ENCODE measurements at regions not wholly inside any gene's neighbourhood (a gene's known extent, or its start where the extent isn't known, plus 50 kb on each side); places are given as distances from the start of the nearest gene placed in this dataset.

DNA sequence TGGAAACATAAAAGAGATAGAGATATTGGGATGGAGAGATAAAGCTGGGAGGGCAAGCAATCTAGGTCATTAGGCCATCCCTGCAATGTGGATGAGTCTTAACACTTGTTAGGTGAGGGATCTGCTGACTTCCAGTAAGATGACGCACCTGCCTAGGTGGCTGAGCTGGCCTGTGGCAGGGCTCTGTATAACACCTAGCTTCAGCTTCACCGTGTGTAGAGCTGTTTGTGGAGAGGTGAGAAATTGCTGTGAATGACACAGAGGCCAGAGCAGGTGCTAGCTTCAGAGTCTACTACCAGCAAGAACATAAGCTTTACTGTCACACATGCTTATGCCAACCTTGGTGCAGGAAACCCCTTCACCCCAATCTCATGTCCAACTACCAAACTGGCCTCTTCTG is 1010.0 kb downstream of the TYW1 start:
- CTCF ChIA-PET, result no interaction called here

DNA sequence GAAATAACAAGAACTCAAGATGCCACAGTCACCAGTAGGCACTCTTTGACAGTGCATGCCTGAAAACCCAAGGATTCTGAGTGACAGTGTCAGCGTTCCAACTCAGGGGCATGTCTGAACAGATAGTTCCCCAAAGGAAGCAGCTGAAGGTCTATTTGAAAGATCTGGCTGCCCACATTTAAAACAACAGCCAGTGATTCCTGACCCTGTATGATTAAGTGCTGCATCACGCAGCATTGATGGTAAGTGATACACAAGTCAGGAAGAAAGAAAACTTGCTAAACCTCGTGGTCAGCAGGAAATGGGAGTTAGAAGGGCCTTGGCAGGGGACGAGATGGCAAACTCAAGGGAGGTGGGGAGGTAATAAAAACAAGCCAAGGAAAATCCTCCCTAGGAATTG is 1013.1 kb downstream of the TYW1 start:
- CTCF ChIA-PET, result no interaction called here
- Histone ChIP-seq H3K4me3 (ENCODE audit: low read depth, low read length) (no peak overlapping the region), H3K36me3 (ENCODE audit: control insufficient read depth in 2 of 2, insufficient read depth in 1 of 2, low read length in 2 of 2) (no peaks in the 10 kb centered on the region), H3K27ac (ENCODE audit: extremely low read depth, low read depth, low read length) (no peak overlapping the region), H3K4me1 (ENCODE audit: control insufficient read depth, insufficient read depth, low read length) (no peaks in the 10 kb centered on the region), H3K9me3 (ENCODE audit: control insufficient read depth, insufficient read depth, low read depth, low read length) (no peaks in the 10 kb centered on the region)
- TF ChIP-seq ZNF133 (tag by site-specific recombination; IDR thresholded peaks at IDR 0.05), result no peak
- TF ChIP-seq, protein P1, sequence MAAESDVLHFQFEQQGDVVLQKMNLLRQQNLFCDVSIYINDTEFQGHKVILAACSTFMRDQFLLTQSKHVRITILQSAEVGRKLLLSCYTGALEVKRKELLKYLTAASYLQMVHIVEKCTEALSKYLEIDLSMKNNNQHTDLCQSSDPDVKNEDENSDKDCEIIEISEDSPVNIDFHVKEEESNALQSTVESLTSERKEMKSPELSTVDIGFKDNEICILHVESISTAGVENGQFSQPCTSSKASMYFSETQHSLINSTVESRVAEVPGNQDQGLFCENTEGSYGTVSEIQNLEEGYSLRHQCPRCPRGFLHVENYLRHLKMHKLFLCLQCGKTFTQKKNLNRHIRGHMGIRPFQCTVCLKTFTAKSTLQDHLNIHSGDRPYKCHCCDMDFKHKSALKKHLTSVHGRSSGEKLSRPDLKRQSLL (tag by site-specific recombination; IDR thresholded peaks at IDR 0.05), result no peak
- TF ChIP-seq, protein P2, sequence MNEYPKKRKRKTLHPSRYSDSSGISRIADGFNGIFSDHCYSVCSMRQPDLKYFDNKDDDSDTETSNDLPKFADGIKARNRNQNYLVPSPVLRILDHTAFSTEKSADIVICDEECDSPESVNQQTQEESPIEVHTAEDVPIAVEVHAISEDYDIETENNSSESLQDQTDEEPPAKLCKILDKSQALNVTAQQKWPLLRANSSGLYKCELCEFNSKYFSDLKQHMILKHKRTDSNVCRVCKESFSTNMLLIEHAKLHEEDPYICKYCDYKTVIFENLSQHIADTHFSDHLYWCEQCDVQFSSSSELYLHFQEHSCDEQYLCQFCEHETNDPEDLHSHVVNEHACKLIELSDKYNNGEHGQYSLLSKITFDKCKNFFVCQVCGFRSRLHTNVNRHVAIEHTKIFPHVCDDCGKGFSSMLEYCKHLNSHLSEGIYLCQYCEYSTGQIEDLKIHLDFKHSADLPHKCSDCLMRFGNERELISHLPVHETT (tag by site-specific recombination; IDR thresholded peaks at IDR 0.05), result no peak
- no peak for TF ChIP-seq ZNF596 (tag by site-specific recombination; IDR thresholded peaks at IDR 0.05)
- no peak for TF ChIP-seq ZNF292 (tag by site-specific recombination; IDR thresholded peaks at IDR 0.05; ENCODE audit: borderline replicate concordance, low read depth)
- TF ChIP-seq ZNF394 (tag by site-specific recombination; IDR thresholded peaks at IDR 0.05; ENCODE audit: borderline replicate concordance), result no peak
- no peak for TF ChIP-seq ZSCAN4 (tag by site-specific recombination; IDR thresholded peaks at IDR 0.05)
- no peak for TF ChIP-seq ZNF660 (tag by site-specific recombination; IDR thresholded peaks at IDR 0.05)
- TF ChIP-seq BCL11B (tag by site-specific recombination; IDR thresholded peaks at IDR 0.05; ENCODE audit: low read depth), result no peak
- TF ChIP-seq, protein P3, sequence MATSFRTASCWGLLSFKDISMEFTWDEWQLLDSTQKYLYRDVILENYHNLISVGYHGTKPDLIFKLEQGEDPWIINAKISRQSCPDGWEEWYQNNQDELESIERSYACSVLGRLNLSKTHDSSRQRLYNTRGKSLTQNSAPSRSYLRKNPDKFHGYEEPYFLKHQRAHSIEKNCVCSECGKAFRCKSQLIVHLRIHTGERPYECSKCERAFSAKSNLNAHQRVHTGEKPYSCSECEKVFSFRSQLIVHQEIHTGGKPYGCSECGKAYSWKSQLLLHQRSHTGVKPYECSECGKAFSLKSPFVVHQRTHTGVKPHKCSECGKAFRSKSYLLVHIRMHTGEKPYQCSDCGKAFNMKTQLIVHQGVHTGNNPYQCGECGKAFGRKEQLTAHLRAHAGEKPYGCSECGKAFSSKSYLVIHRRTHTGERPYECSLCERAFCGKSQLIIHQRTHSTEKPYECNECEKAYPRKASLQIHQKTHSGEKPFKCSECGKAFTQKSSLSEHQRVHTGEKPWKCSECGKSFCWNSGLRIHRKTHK (tag by site-specific recombination; IDR thresholded peaks at IDR 0.05), result no peak
- POLR2A ChIA-PET, result no interaction called here

More for the DNA sequence above, 1010.0 kb downstream of the TYW1 start:
- H3K27ac ChIP-seq (ENCODE audit: extremely low read depth, low read depth, low read length), result no peak overlapping the region
- POLR2A ChIA-PET, result no interaction called here
- H3K4me1 ChIP-seq (ENCODE audit: control insufficient read depth, insufficient read depth, low read length), result no peaks in the 10 kb centered on the region
- TF ChIP-seq ZSCAN23 (tag by site-specific recombination; IDR thresholded peaks at IDR 0.05) (no peak), GLI2 (tag by site-specific recombination; IDR thresholded peaks at IDR 0.05; ENCODE audit: borderline replicate concordance, low read depth) (no peak), ZNF146 (tag by site-specific recombination; IDR thresholded peaks at IDR 0.05) (no peak), SCRT1 (tag by site-specific recombination; IDR thresholded peaks at IDR 0.05; ENCODE audit: borderline replicate concordance) (no peak), ZNF23 (tag by site-specific recombination; IDR thresholded peaks at IDR 0.05; ENCODE audit: borderline replicate concordance) (no peak), KLF8 (tag by site-specific recombination; IDR thresholded peaks at IDR 0.05) (no peak), ZNF544 (tag by site-specific recombination; IDR thresholded peaks at IDR 0.05) (no peak), IKZF3 (tag by site-specific recombination; IDR thresholded peaks at IDR 0.05) (no peak), KLF16 (tag by site-specific recombination; IDR thresholded peaks at IDR 0.05) (no peak), ZNF776 (tag by site-specific recombination; IDR thresholded peaks at IDR 0.05; ENCODE audit: borderline replicate concordance) (no peak), ZNF223 (tag by site-specific recombination; IDR thresholded peaks at IDR 0.05) (no peak), ZNF707 (tag by site-specific recombination; IDR thresholded peaks at IDR 0.05) (no peak), KLF9 (tag by site-specific recombination; IDR thresholded peaks at IDR 0.05; ENCODE audit: low read depth) (no peak), HOXA7 (CRISPR knock-in tag; IDR thresholded peaks at IDR 0.05; ENCODE audit: borderline replicate concordance) (no peak), ZSCAN30 (tag by site-specific recombination; IDR thresholded peaks at IDR 0.05) (no peak), ZNF610 (tag by site-specific recombination; IDR thresholded peaks at IDR 0.05; ENCODE audit: borderline replicate concordance) (no peak), ZNF138 (tag by site-specific recombination; IDR thresholded peaks at IDR 0.05; ENCODE audit: borderline replicate concordance) (no peak), ZNF621 (tag by site-specific recombination; IDR thresholded peaks at IDR 0.05) (no peak)
- TF ChIP-seq, protein P4, sequence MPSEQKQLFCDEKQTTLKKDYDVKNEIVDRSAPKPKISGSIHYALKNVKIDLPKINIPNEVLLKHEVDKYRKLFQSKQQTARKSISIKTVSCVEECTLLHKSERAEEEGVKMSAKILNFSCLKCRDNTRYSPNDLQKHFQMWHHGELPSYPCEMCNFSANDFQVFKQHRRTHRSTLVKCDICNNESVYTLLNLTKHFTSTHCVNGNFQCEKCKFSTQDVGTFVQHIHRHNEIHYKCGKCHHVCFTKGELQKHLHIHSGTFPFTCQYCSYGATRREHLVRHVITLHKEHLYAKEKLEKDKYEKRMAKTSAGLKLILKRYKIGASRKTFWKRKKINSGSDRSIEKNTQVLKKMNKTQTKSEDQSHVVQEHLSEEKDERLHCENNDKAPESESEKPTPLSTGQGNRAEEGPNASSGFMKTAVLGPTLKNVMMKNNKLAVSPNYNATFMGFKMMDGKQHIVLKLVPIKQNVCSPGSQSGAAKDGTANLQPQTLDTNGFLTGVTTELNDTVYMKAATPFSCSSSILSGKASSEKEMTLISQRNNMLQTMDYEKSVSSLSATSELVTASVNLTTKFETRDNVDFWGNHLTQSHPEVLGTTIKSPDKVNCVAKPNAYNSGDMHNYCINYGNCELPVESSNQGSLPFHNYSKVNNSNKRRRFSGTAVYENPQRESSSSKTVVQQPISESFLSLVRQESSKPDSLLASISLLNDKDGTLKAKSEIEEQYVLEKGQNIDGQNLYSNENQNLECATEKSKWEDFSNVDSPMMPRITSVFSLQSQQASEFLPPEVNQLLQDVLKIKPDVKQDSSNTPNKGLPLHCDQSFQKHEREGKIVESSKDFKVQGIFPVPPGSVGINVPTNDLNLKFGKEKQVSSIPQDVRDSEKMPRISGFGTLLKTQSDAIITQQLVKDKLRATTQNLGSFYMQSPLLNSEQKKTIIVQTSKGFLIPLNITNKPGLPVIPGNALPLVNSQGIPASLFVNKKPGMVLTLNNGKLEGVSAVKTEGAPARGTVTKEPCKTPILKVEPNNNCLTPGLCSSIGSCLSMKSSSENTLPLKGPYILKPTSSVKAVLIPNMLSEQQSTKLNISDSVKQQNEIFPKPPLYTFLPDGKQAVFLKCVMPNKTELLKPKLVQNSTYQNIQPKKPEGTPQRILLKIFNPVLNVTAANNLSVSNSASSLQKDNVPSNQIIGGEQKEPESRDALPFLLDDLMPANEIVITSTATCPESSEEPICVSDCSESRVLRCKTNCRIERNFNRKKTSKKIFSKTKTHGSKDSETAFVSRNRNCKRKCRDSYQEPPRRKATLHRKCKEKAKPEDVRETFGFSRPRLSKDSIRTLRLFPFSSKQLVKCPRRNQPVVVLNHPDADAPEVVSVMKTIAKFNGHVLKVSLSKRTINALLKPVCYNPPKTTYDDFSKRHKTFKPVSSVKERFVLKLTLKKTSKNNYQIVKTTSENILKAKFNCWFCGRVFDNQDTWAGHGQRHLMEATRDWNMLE (tag by site-specific recombination; conservative IDR thresholded peaks at IDR 0.05; ENCODE audit: low read depth), result no peak
- TF ChIP-seq, protein P5, sequence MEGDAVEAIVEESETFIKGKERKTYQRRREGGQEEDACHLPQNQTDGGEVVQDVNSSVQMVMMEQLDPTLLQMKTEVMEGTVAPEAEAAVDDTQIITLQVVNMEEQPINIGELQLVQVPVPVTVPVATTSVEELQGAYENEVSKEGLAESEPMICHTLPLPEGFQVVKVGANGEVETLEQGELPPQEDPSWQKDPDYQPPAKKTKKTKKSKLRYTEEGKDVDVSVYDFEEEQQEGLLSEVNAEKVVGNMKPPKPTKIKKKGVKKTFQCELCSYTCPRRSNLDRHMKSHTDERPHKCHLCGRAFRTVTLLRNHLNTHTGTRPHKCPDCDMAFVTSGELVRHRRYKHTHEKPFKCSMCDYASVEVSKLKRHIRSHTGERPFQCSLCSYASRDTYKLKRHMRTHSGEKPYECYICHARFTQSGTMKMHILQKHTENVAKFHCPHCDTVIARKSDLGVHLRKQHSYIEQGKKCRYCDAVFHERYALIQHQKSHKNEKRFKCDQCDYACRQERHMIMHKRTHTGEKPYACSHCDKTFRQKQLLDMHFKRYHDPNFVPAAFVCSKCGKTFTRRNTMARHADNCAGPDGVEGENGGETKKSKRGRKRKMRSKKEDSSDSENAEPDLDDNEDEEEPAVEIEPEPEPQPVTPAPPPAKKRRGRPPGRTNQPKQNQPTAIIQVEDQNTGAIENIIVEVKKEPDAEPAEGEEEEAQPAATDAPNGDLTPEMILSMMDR (tag by site-specific recombination; IDR thresholded peaks at IDR 0.05), result no peak
- no peaks in the 10 kb centered on the region for H3K9me3 ChIP-seq (ENCODE audit: control insufficient read depth, insufficient read depth, low read depth, low read length)
- H3K4me3 ChIP-seq (ENCODE audit: low read depth, low read length), result no peak overlapping the region
- H3K36me3 ChIP-seq (ENCODE audit: control insufficient read depth in 2 of 2, insufficient read depth in 1 of 2, low read length in 2 of 2), result no peaks in the 10 kb centered on the region

Data from HEK293 (cell line).